ENCODE measurements at regions not wholly inside any gene's neighbourhood (a gene's known extent, or its start where the extent isn't known, plus 50 kb on each side); places are given as distances from the start of the nearest gene placed in this dataset.

GRCh38 chr5:155960177-155960576, 366.8 kb upstream of the SGCD start:
- TF ChIP-seq CTCF (IDR thresholded peaks at IDR 0.05): no peak
- TF ChIP-seq POLR2A (IDR thresholded peaks at IDR 0.05): no peak
